Mammary epithelial cell (primary cell): ENCODE measurements at regions not wholly inside any gene's neighbourhood (a gene's known extent, or its start where the extent isn't known, plus 50 kb on each side); places are given as distances from the start of the nearest gene placed in this dataset.

Experiments
- EZH2 ChIP-seq: IDR thresholded peaks from 2 replicates; pipeline ENCODE4 v1.6.1; 2012; ENCODE audit warnings: low read length, inconsistent platforms, borderline replicate concordance
- TF ChIP-seq, protein P1 (sequence below), 2 donors: IDR thresholded peaks in 1 of 2; conservative IDR thresholded peaks in 1 of 2; 2 replicates each; pipeline ENCODE4 v1.5.1; 2011 to 2012; ENCODE audit warnings: inconsistent platforms in 2 of 2, low read length in 2 of 2, mild to moderate bottlenecking in 2 of 2, control low read depth in 1 of 2, low read depth in 1 of 2; ENCODE audit not compliant: insufficient read depth in 1 of 2; ENCODE audit errors: extremely low read depth in 1 of 2

GRCh38 chr2:128602699-128603101 is 284.0 kb upstream of the HS6ST1 start:
- TF ChIP-seq, protein P1, sequence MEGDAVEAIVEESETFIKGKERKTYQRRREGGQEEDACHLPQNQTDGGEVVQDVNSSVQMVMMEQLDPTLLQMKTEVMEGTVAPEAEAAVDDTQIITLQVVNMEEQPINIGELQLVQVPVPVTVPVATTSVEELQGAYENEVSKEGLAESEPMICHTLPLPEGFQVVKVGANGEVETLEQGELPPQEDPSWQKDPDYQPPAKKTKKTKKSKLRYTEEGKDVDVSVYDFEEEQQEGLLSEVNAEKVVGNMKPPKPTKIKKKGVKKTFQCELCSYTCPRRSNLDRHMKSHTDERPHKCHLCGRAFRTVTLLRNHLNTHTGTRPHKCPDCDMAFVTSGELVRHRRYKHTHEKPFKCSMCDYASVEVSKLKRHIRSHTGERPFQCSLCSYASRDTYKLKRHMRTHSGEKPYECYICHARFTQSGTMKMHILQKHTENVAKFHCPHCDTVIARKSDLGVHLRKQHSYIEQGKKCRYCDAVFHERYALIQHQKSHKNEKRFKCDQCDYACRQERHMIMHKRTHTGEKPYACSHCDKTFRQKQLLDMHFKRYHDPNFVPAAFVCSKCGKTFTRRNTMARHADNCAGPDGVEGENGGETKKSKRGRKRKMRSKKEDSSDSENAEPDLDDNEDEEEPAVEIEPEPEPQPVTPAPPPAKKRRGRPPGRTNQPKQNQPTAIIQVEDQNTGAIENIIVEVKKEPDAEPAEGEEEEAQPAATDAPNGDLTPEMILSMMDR (conservative IDR thresholded peaks at IDR 0.05 in 1 of 2, IDR thresholded peaks at IDR 0.05 in 1 of 2; ENCODE audit: extremely low read depth in 1 of 2, insufficient read depth in 1 of 2, low read depth in 1 of 2, low read length in 2 of 2), result no peak
- no peak for TF ChIP-seq EZH2
